ENCODE measurements at regions not wholly inside any gene's neighbourhood (a gene's known extent, or its start where the extent isn't known, plus 50 kb on each side); places are given as distances from the start of the nearest gene placed in this dataset.

- Histone ChIP-seq H3K9me3 (ENCODE audit: control insufficient read depth, insufficient read depth, low read length) (no peaks in the 10 kb centered on the region), H3K4me3 (ENCODE audit: low read depth, low read length) (no peak overlapping the region), H3K27ac (ENCODE audit: low read depth, low read length) (no peak overlapping the region), H3K27me3 (ENCODE audit: control insufficient read depth, insufficient read depth, low read length) (peaks cover 2% of the 10 kb centered on the region), H3K36me3 (ENCODE audit: control insufficient read depth, insufficient read depth, low read length) (no peaks in the 10 kb centered on the region), H3K4me1 (ENCODE audit: control insufficient read depth, insufficient read depth, low read length) (no peaks in the 10 kb centered on the region)
- DNase-seq (ENCODE audit: low read depth in 4 of 6, low spot score in 6 of 6) = no peak
- 53% methylated on average over 3 of the region's 4 CpGs for WGBS (ENCODE audit: insufficient coverage)
Measured at GRCh38 chr16:54631782-54632181, 298.9 kb upstream of the IRX5 start.

- no peaks in the 10 kb centered on the region for H3K36me3 ChIP-seq (ENCODE audit: control insufficient read depth, insufficient read depth, low read length)
- no peaks in the 10 kb centered on the region for H3K9me3 ChIP-seq (ENCODE audit: control insufficient read depth, insufficient read depth, low read length)
- peak in 1 of 6 donors; percentile 10 for DNase-seq (ENCODE audit: low read depth in 4 of 6, low spot score in 6 of 6)
- no peaks in the 10 kb centered on the region for H3K27me3 ChIP-seq (ENCODE audit: control insufficient read depth, insufficient read depth, low read length)
- no peaks in the 10 kb centered on the region for H3K4me1 ChIP-seq (ENCODE audit: control insufficient read depth, insufficient read depth, low read length)
- no peak overlapping the region for H3K27ac ChIP-seq (ENCODE audit: low read depth, low read length)
- WGBS (ENCODE audit: insufficient coverage) = 87% methylated on average over 2 of the region's 4 CpGs
- H3K4me3 ChIP-seq (ENCODE audit: low read depth, low read length) = no peak overlapping the region
Measured at GRCh38 chr16:54630284-54630967, 300.2 kb upstream of the IRX5 start.

DNA sequence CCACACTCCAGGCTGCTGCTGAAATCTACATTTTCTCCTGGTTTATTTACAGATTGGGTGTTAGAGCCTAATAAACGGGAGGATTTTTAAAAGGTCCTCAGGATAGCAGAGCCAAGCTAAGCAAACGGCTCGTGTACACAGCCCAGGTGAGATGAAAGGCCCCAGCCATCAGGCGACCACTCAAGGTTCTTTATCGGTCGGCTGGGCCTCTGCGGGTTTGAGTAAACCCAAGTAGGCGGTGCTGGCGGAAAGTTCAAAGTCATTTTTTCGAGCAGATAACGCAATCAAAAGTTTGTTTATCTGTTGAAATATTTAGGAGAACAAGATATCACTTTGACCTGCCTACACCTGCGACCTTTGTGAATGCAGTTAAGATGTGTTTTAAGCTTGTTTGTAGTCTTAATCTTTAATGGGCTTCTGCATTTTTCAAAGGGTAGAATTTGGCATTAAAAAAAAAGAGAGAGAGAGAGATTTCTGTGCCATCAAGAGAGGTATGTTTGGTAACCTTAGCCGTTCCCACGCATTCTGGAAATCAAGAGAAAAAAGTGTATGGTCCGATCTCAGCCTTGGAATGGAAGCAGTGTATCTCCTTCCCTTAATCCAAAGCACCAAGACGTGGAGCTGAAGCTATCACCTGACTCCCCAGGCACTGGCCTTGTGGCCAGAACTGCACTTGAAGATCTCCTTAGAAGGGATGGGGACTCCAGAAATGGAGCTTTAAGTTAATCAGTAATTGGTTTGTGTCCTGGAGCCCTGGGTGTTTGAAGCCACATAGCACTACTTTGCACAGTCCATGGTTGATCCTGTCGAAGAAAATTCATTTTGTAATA, 301.7 kb upstream of the IRX5 start:
- Histone ChIP-seq H3K9me3 (ENCODE audit: control insufficient read depth, insufficient read depth, low read length) (no peaks in the 10 kb centered on the region), H3K27ac (ENCODE audit: low read depth, low read length) (no peak overlapping the region), H3K27me3 (ENCODE audit: control insufficient read depth, insufficient read depth, low read length) (no peaks in the 10 kb centered on the region), H3K4me3 (ENCODE audit: low read depth, low read length) (no peak overlapping the region), H3K36me3 (ENCODE audit: control insufficient read depth, insufficient read depth, low read length) (no peaks in the 10 kb centered on the region), H3K4me1 (ENCODE audit: control insufficient read depth, insufficient read depth, low read length) (no peaks in the 10 kb centered on the region)
- 82% methylated on average over 12 of the region's 17 CpGs for whole genome bisulfite sequencing (ENCODE audit: insufficient coverage)
- DNase-seq (ENCODE audit: low read depth in 4 of 6, low spot score in 6 of 6) = no peak

DNA sequence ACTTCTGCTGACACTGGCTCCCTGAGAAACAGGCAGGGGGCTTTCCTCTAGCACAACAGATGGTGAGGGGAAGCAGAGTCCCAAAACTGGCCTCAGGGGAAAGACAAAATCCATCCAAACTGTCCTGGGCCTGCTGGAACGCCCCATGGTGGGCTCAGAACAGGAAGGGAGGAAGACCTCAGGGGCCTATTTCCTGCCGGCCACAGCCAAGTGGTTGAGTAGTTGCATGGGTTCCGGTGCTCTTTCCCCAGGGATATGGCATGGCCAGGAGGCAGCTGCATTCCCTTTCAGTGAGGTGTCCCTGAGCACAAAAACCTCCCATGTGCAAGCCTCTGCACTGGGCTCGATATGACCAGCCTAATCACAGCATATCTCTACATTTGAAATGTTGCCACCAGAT, 303.0 kb upstream of the IRX5 start:
- WGBS (ENCODE audit: insufficient coverage) = 83% methylated on average over 3 of the region's 4 CpGs
- no peaks in the 10 kb centered on the region for H3K4me1 ChIP-seq (ENCODE audit: control insufficient read depth, insufficient read depth, low read length)
- no peak for DNase-seq (ENCODE audit: low read depth in 4 of 6, low spot score in 6 of 6)
- no peak overlapping the region for H3K4me3 ChIP-seq (ENCODE audit: low read depth, low read length)
- no peak overlapping the region for H3K27ac ChIP-seq (ENCODE audit: low read depth, low read length)
- H3K9me3 ChIP-seq (ENCODE audit: control insufficient read depth, insufficient read depth, low read length) = no peaks in the 10 kb centered on the region
- H3K27me3 ChIP-seq (ENCODE audit: control insufficient read depth, insufficient read depth, low read length) = no peaks in the 10 kb centered on the region
- H3K36me3 ChIP-seq (ENCODE audit: control insufficient read depth, insufficient read depth, low read length) = no peaks in the 10 kb centered on the region

DNA sequence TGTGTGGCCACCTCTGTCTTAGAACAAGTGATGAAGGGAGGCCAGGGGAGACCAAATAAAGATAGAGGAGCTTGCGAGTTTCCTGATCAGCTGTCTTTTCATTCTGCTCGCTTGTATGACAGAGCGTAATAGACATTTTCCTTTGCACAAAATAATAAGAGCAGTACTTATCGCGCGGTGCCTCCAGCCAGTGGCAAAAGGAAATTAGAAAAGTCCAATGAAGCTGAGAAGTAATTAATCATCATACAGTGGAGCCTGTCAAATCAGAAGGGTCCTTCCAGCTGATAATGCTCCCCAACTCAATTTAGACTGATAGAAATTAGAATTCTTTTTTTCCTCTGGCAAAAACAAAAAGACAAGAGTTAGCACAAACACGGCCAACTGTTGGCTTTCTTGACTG, 307.0 kb upstream of the IRX5 start:
- 22% methylated on average over 1 of the region's 7 CpGs for WGBS (ENCODE audit: insufficient coverage)
- H3K36me3 ChIP-seq (ENCODE audit: control insufficient read depth, insufficient read depth, low read length) = no peaks in the 10 kb centered on the region
- no peaks in the 10 kb centered on the region for H3K9me3 ChIP-seq (ENCODE audit: control insufficient read depth, insufficient read depth, low read length)
- no peak overlapping the region for H3K4me3 ChIP-seq (ENCODE audit: low read depth, low read length)
- H3K27ac ChIP-seq (ENCODE audit: low read depth, low read length) = no peak overlapping the region
- DNase-seq (ENCODE audit: low read depth in 4 of 6, low spot score in 6 of 6) = peak in 1 of 6 donors; percentile 30
- H3K4me1 ChIP-seq (ENCODE audit: control insufficient read depth, insufficient read depth, low read length) = no peaks in the 10 kb centered on the region
- H3K27me3 ChIP-seq (ENCODE audit: control insufficient read depth, insufficient read depth, low read length) = no peaks in the 10 kb centered on the region

- Histone ChIP-seq H3K27me3 (ENCODE audit: control insufficient read depth, insufficient read depth, low read length) (peaks cover 5% of the 10 kb centered on the region), H3K27ac (ENCODE audit: low read depth, low read length) (no peak overlapping the region), H3K9me3 (ENCODE audit: control insufficient read depth, insufficient read depth, low read length) (no peaks in the 10 kb centered on the region), H3K4me1 (ENCODE audit: control insufficient read depth, insufficient read depth, low read length) (no peaks in the 10 kb centered on the region), H3K4me3 (ENCODE audit: low read depth, low read length) (no peak overlapping the region), H3K36me3 (ENCODE audit: control insufficient read depth, insufficient read depth, low read length) (no peaks in the 10 kb centered on the region)
- 100% methylated on average over 1 of the region's 3 CpGs for WGBS (ENCODE audit: insufficient coverage)
- DNase-seq (ENCODE audit: low read depth in 4 of 6, low spot score in 6 of 6) = no peak
Measured at GRCh38 chr16:54620197-54620596, 310.5 kb upstream of the IRX5 start.

- Histone ChIP-seq H3K27ac (ENCODE audit: low read depth, low read length) (no peak overlapping the region), H3K27me3 (ENCODE audit: control insufficient read depth, insufficient read depth, low read length) (peaks cover 5% of the 10 kb centered on the region), H3K4me3 (ENCODE audit: low read depth, low read length) (no peak overlapping the region), H3K9me3 (ENCODE audit: control insufficient read depth, insufficient read depth, low read length) (no peaks in the 10 kb centered on the region), H3K36me3 (ENCODE audit: control insufficient read depth, insufficient read depth, low read length) (no peaks in the 10 kb centered on the region), H3K4me1 (ENCODE audit: control insufficient read depth, insufficient read depth, low read length) (no peaks in the 10 kb centered on the region)
- 83% methylated on average over 3 of the region's 5 CpGs for WGBS (ENCODE audit: insufficient coverage)
- peak in 1 of 6 donors; percentile 57 for DNase-seq (ENCODE audit: low read depth in 4 of 6, low spot score in 6 of 6)
Measured at GRCh38 chr16:54616610-54617009, 314.1 kb upstream of the IRX5 start.

GRCh38 chr16:54605536-54606066, 319.0 kb upstream of the IRX3 start:
- peaks cover 2% of the 10 kb centered on the region for H3K9me3 ChIP-seq (ENCODE audit: control insufficient read depth, insufficient read depth, low read length)
- no peak for DNase-seq (ENCODE audit: low read depth in 4 of 6, low spot score in 6 of 6)
- H3K27me3 ChIP-seq (ENCODE audit: control insufficient read depth, insufficient read depth, low read length) = no peaks in the 10 kb centered on the region
- H3K27ac ChIP-seq (ENCODE audit: low read depth, low read length) = no peak overlapping the region
- no peaks in the 10 kb centered on the region for H3K36me3 ChIP-seq (ENCODE audit: control insufficient read depth, insufficient read depth, low read length)
- H3K4me1 ChIP-seq (ENCODE audit: control insufficient read depth, insufficient read depth, low read length) = no peaks in the 10 kb centered on the region
- no peak overlapping the region for H3K4me3 ChIP-seq (ENCODE audit: low read depth, low read length)
- WGBS (ENCODE audit: insufficient coverage) = no CpG with 5 or more reads among the region's 1 CpG

DNA sequence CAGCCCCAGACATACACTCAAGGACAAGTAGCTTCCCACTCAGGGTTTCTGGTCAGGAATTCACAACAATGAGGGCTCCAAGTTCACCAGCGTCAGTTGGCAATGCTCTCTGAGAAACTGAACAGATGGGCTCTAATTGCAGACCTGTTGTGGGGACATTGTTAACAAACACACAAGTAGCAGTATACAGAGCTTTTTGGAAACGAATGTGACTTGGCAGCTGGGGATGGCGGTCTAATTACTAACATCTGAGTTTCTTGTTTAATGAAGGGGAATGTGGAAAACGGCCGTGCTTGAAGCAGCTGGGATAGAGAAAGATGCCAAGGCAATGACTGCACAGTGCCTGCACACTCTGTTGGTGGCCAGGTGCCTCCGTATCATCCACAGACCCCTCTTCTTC, 316.1 kb upstream of the IRX3 start:
- peak in 5 of 6 donors; percentile 13 to 95 (median 58) for DNase-seq (ENCODE audit: low read depth in 4 of 6, low spot score in 6 of 6)
- Histone ChIP-seq H3K27me3 (ENCODE audit: control insufficient read depth, insufficient read depth, low read length) (no peaks in the 10 kb centered on the region), H3K4me3 (ENCODE audit: low read depth, low read length) (no peak overlapping the region), H3K4me1 (ENCODE audit: control insufficient read depth, insufficient read depth, low read length) (no peaks in the 10 kb centered on the region), H3K9me3 (ENCODE audit: control insufficient read depth, insufficient read depth, low read length) (no peaks in the 10 kb centered on the region), H3K27ac (ENCODE audit: low read depth, low read length) (no peak overlapping the region), H3K36me3 (ENCODE audit: control insufficient read depth, insufficient read depth, low read length) (no peaks in the 10 kb centered on the region)
- WGBS (ENCODE audit: insufficient coverage) = no CpG with 5 or more reads among the region's 6 CpGs

GRCh38 chr16:54597222-54597621, 310.6 kb upstream of the IRX3 start:
- H3K4me1 ChIP-seq (ENCODE audit: control insufficient read depth, insufficient read depth, low read length) = peaks cover 2% of the 10 kb centered on the region
- H3K36me3 ChIP-seq (ENCODE audit: control insufficient read depth, insufficient read depth, low read length) = no peaks in the 10 kb centered on the region
- H3K9me3 ChIP-seq (ENCODE audit: control insufficient read depth, insufficient read depth, low read length) = no peaks in the 10 kb centered on the region
- no peak overlapping the region for H3K27ac ChIP-seq (ENCODE audit: low read depth, low read length)
- no peak for DNase-seq (ENCODE audit: low read depth in 4 of 6, low spot score in 6 of 6)
- H3K27me3 ChIP-seq (ENCODE audit: control insufficient read depth, insufficient read depth, low read length) = peaks cover 24% of the 10 kb centered on the region
- H3K4me3 ChIP-seq (ENCODE audit: low read depth, low read length) = no peak overlapping the region

Data from spinal cord (tissue), 9 donors.